RWPE1 (cell line): ENCODE measurements at regions not wholly inside any gene's neighbourhood (a gene's known extent, or its start where the extent isn't known, plus 50 kb on each side); places are given as distances from the start of the nearest gene placed in this dataset.

Source experiments
- CTCF ChIA-PET: fragments of 350-600 bp; sonication (Branson Sonifier 250); formaldehyde crosslinking; extraction: SDS; loops from one replicate; lab custom pipeline; 2021; lab: Yijun Ruan, JAX
- POLR2A ChIA-PET: fragments of 400-600 bp; formaldehyde crosslinking; extraction: SDS; loops from one replicate; lab custom pipeline; 2020; ENCODE audit warnings: antibody characterized with exemption; ENCODE audit not compliant: low non-redundant PET; lab: Yijun Ruan, JAX
- DNase-seq: peaks from one replicate; pipeline ENCODE4 v3.0.0; 2012; ENCODE audit warnings: low spot score
- H3K27ac ChIP-seq: fragments of 450-650 bp; 2 replicates; pipeline ENCODE4 v1.5.1; 2017
- TF ChIP-seq, protein P1 (sequence below): fragments of 450-650 bp; conservative IDR thresholded peaks from 2 replicates; pipeline ENCODE4 v1.5.1; 2017; ENCODE audit warnings: low read depth, mild to moderate bottlenecking

DNA sequence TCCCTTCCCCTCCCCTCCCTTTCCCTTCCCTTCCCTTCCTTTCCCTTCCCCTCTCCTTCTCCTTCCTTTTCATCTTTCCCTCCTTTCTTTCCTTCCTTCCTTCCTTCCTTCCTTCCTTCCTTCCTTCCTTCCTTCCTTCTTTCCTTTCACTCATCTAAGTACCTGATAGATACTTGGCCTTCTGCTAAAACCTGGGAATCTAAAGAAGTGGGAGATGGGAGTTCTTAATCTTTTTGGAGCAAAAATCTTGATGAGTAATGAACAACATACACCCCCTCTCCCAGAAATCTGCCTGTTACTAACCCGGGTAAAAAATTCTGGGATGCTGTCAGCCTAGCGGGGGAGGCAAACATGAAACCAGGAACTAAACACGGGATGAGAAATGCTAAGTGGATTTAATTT is 100.7 kb downstream of the VEGFA start:
- CTCF ChIA-PET = no interaction called here
- no peak for DNase-seq
- POLR2A ChIA-PET = no interaction called here
- TF ChIP-seq, protein P1, sequence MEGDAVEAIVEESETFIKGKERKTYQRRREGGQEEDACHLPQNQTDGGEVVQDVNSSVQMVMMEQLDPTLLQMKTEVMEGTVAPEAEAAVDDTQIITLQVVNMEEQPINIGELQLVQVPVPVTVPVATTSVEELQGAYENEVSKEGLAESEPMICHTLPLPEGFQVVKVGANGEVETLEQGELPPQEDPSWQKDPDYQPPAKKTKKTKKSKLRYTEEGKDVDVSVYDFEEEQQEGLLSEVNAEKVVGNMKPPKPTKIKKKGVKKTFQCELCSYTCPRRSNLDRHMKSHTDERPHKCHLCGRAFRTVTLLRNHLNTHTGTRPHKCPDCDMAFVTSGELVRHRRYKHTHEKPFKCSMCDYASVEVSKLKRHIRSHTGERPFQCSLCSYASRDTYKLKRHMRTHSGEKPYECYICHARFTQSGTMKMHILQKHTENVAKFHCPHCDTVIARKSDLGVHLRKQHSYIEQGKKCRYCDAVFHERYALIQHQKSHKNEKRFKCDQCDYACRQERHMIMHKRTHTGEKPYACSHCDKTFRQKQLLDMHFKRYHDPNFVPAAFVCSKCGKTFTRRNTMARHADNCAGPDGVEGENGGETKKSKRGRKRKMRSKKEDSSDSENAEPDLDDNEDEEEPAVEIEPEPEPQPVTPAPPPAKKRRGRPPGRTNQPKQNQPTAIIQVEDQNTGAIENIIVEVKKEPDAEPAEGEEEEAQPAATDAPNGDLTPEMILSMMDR = no peak
- H3K27ac ChIP-seq = no peak overlapping the region

DNA sequence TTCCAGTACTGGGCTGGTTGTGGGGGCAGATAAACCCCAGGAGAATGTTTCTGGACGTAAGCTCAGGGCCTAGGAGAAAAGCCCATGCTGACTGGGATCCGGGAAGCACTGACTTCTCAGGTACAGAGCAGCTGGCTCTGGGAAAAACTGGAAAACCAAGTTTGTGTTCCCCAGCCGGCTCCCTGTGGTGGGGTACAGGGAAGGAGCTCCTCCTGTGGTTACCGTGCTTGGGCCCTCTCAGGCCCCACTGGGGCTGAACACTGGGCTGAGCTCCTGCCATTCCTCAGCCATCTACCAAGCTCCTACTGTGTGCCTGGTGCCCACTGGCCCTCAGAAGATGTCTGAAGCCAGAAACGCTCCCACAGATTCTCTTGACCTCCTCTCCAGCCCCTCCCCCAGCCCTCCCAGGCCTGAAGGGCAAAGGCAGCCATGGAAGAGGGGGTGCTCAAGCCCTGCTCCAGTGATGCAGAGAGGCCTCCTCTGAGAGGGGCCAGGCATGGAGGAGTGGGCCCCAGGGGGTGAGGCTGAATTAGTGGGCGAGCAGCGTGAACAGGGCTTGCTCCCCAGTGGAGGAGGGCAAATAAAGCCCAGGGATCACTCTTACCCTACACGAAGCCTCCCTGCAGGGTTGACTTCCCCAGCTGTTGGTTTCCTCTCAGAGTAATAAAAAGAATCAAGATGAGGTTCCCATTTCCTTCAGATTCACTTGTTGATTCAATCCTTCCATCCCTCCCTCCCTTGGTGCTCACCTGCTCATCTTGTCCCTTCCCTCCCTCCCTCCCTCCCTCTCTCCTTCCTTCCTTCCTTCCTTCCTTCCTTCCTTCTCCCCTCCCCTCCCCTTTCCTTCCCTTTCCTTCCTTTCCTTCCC is 100.0 kb downstream of the VEGFA start:
- ChIA-PET POLR2A (no interaction called here), CTCF (interaction anchor here (0.6 kb wide), 2 partner anchors 100 to 438 kb away, joined by 3 to 4 read pairs; no protein-coding TSS in a partner anchor)
- no peak for DNase-seq
- no peak overlapping the region for H3K27ac ChIP-seq
- TF ChIP-seq, protein P1 = no peak

DNA sequence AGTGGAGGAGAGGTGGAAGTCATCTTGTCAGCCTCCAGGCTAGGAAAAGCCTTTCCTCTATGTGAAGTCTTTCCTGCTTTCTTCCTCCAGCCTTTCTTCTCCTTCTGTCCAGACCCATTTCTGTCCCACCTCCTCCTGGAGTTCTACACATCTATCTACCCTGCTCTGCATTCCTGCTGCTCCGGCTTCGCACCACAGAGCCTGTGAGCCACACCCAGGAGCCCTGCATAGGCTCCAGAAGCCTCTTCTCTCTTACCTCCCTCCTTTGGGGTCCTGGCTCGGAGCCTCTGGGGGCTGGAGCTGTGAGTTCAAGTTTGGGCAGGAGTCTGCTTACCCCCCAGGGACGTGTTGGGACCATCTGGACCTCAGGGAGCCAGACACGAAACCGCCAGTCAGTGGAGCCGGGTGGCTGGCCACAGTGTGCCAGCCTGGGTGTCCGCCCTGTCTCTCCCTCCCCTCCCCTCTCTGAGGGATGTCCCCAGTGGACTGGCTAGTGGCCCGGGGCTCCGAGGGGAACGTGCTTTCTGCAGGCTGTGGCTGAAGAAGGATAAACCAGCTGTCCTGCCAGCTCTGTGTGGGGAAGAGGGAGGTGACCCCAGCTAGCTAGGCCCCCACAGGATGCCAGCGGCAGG is 99.2 kb downstream of the VEGFA start:
- TF ChIP-seq, protein P1 = no peak
- no peak for DNase-seq
- CTCF ChIA-PET = interaction anchor here (0.6 kb wide), 1 partner anchor 438 kb away, joined by 3 read pairs; no protein-coding TSS in a partner anchor

DNA sequence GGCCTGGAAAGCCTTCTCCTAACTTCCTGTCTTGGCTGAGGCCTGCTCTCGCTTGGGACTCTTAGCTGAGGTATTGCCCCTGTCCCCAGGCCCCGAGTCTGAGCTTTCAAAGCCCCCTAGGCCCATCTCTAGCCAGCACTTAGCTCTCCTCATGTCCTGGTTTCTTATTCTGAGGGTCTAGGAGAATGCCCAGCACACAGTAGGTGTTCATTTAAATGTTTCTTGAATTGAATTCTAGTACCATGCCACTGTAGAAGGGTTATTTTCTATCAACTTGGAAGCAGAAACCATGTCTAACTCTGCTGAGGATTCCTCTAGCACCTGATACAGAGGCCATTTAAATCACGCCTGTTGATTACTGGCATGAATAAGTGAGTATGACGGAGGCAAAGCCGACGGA is 98.5 kb downstream of the VEGFA start:
- TF ChIP-seq, protein P1 = no peak
- no peak overlapping the region for H3K27ac ChIP-seq
- DNase-seq = no peak
- CTCF ChIA-PET = no interaction called here
- POLR2A ChIA-PET = no interaction called here

More for the DNA sequence above, 99.2 kb downstream of the VEGFA start:
- H3K27ac ChIP-seq = no peak overlapping the region
- POLR2A ChIA-PET = no interaction called here

DNA sequence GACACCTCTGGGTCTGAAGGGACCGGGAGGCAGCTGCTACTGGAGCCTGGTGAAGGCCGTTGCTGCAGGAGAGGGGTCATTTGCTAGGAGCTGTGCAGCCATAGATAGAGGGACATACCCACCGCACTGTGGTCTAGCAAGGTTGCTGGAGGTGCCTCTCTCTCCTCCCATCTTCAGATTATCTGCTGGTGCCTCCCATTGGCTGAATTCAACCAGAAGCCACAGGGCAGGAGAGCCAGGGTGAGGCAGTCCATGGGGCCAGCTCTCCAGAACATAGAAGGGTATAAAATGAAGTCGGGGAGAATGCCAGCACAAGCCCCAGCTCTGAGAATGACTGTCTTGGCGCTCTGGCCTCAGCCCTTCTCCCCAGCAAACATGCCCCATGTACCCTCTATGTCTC is 98.0 kb downstream of the VEGFA start:
- TF ChIP-seq, protein P1 = no peak
- CTCF ChIA-PET = no interaction called here
- no peak overlapping the region for H3K27ac ChIP-seq
- POLR2A ChIA-PET = no interaction called here
- no peak for DNase-seq

DNA sequence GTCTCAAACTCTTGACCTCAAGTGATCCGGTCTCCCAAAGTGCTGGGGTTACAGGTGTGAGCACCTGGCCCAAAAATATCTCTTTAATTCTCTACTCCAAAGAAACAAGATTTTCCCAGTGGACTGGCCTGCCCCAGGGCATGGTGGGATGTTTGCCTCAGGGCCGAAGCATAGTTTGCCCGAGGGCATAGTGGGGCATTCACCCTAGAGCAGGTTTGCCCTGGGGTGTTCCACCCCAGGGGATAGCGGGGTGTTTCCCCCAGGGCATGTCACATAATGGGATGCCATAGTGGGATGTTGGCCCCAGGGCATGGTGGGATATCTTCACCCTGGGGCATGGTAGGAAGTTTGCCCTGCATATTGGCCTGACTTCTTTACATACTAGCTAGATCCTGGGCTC is 97.2 kb downstream of the VEGFA start:
- ChIA-PET POLR2A (no interaction called here), CTCF (no interaction called here)
- TF ChIP-seq, protein P1 = no peak
- H3K27ac ChIP-seq = no peak overlapping the region
- DNase-seq = no peak
